HG02884 (cell line): ENCODE measurements at regions not wholly inside any gene's neighbourhood (a gene's known extent, or its start where the extent isn't known, plus 50 kb on each side); places are given as distances from the start of the nearest gene placed in this dataset.
A peak's percentile ranks its signal among the peaks of the same experiment; 100 is the strongest.

Experiments
- ATAC-seq: cut with Tn5 transposase; IDR thresholded peaks from one replicate; pipeline ENCODE4 v1.9.1; 2021; ENCODE audit warnings: mild to moderate bottlenecking, moderate library complexity; ENCODE audit not compliant: unreplicated experiment

DNA sequence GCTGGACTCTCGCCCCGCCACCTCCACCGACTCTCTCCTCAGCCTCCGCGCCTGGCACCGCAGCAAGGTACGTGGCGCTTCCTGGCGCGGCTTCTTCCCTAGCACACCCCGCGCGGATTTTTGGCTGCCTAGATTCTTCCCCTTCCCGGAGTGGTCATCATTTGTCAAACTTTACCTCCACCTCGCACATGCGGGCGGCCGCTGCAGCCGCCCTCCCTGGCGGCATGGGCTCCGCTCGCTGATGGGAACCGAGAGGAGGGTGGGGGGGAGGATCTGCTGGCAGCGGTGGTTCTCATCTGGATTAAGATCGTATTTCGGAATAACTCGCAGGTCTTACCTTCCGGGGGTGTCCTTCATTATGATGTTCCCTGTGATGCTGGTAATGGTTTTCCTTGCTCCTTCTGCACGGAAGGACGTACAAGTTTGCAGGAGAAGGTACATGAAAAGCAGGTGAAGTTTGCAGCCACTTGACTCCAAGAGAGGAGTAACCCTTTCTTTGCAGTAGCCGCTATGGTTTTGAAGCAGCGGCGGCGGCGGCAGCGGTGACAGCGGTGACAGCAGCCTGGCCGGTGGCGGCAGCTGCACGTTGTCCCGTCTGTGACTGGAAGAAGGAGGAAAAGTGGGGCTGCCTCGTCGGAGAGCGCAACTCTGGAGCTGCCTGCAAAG lies 2183.9 kb upstream of the TENM3 start:
- peak; percentile 18 for ATAC-seq

DNA sequence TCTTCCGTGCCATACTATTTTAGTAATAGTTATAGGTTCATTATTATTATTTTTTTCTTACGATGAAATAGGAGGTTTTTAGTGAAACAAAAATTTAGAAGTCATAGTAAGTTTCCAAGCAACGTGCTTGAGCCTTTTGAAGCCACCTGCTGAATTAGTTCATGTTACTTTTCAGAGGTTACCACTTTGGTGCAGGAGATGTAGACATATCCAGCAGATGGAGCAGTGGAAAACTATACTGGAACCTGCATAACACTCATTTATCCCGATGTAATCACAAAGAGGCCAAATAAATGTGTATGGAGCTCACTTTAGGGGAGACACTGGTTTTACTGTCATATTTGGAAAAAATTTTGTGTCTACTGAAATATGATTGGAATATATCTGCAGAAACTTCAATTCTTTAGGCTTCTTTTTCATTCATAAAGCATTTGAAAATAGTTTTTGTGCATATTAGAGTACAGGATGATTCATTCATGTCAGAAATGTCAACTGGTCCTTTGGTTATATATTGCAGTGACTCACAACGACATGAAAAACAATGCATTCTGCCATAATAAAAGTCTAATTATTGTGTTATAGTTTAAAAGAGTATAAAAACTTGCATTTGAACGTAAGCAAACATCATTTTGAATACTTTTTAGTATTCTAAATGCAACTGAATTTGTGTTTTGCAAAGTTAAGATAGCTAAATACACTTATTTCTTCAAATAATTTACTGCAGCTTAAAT lies 2182.9 kb upstream of the TENM3 start:
- no peak for ATAC-seq

DNA sequence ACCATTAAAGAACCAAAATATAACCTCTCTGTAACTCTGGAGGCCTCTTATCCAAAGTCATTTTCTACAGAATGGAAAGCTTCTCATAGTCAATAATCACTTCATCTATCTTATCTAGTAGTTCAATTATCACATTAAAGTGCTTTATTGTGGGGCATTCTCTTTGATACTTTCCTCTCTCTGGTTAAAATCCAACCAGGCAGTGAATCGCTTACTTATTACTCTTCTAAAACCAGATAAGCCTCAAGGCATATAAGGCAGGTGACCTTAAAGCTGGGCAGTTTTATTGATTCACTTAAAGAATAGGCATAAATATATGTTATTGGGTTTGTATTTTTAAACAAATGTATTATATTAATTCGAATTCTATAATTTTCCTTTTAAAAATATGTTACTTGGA lies 2162.1 kb upstream of the TENM3 start:
- no peak for ATAC-seq

DNA sequence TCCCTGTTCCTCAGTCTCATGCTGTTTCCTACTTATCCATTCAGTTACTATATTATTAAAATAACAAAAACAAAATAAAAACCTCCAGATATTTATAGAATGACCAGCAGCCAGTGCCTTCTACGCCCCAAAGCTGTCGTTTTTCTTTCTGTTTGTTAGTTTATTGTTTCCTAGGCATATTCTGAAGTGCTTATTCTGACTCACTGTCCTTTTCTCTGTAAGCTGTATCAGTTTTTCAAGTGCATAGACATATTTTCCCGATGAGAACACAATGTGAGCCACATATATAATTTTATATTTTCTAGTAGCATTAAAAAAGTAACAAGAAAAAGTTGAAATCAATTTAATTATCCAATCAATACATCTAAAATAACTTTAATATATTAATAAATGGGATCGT lies 2158.6 kb upstream of the TENM3 start:
- no peak for ATAC-seq

DNA sequence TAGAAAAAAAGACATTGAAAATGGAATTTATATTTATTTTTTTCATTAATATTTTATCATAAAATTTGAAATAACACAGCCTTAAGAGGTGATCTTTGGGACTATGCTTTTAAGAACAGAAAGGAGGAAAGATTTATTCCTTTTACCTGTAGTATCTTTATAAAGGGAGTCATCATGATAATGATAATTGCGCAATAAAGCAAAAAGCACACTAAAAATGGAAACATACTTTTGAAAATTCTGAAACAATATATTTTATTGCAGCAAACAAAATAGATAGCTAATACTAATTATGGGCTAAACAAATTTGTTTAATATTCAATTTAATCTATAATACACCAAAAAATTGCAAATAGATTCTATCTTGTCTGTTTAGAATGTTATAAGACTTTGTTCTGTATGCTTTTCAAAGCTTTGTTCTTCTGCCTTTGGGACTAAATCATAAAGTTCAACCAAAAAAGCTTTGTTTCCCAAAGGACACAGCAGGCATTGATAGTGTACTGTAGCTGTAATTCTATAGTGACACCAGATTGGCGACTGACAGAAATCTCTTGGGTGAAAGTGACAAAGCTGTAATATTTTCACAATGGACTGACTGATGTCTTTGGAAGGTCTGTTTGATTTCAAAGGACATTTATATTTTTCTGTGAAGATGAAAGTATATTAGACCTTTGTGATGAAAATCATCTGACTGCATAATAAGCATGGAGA lies 2156.6 kb upstream of the TENM3 start:
- no peak for ATAC-seq

DNA sequence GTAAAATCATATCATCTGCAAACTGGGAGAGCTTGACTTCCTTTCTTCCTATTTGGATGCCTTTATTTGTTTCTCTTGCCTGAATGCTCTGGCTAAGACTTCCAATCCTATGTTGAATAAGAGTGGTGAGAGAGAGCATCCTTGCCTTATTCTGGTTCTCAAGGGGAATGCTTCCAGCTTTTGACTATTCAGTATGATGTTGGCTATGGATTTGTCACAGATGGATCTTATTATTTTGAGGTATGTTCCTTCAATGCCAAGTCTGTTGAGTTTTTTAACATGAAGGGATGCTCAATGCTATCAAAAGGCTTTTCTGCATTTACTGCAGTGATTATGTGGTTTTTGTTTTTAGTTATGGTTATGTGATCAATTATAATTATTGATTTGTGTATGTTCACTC lies 2144.6 kb upstream of the TENM3 start:
- no peak for ATAC-seq

DNA sequence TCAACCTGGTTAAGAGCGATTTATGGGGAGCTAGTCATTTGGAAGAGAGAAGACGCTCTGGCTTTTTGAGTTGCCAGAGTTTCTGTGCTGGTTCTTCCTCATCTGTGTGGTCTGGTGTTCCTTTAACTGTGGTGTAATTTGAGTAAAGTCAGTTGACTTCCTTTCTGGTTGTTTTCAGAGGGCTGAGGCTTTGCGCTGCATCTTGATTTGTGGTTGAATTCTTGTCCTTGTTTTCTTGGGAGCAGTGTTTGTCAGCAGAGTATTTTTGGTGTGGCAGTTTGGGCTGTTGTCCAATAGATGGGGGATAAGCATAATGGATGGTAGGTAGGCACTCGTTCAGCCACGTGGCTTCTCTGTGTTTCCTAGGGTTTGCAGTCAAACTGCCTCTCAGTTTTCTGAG lies 2143.2 kb upstream of the TENM3 start:
- ATAC-seq, result no peak

DNA sequence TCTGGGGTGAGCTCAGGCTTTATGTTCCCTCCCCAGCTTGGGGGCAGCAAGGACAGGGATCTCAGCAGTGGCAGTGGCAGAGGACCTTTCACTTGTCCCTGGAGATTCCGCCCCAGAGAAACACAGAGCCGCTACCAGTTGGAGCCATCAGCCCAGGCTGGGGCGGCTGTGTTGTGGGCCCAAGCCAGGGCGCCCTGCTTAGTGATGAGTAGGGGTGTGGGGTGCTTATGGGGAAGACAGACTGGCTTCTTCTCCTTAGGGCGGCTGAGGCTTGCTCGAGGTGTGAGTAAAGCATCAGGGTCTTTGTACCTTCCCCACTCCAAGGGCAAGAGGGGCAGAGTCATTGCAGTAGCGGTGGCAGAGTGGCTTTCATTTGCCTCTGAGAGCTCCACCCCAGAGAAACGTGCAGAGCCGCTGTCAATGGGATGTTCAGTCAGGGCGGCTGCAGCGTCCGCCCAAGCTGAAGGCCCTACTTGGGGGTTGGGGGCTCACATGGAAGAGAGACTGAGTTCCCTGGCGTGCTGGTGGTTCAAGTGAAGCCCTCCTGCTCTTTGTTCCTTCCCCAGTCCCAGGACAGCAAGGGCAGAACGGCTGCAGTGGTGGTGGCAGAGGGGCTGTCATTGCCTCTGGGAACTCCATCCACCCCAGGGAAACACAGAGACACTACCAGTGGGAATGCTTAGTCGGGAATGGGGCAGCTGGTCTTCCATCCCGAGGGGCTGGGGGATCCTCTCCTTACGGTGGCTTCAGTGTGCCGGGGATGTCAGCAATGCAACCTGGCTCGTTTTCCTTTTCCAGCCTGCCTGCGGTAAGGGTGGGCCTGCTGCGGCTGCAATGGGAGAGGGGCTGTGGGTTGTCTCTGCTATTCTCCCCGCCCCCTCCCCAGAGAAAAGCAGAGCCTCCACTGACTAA lies 2142.5 kb upstream of the TENM3 start:
- ATAC-seq, result no peak

DNA sequence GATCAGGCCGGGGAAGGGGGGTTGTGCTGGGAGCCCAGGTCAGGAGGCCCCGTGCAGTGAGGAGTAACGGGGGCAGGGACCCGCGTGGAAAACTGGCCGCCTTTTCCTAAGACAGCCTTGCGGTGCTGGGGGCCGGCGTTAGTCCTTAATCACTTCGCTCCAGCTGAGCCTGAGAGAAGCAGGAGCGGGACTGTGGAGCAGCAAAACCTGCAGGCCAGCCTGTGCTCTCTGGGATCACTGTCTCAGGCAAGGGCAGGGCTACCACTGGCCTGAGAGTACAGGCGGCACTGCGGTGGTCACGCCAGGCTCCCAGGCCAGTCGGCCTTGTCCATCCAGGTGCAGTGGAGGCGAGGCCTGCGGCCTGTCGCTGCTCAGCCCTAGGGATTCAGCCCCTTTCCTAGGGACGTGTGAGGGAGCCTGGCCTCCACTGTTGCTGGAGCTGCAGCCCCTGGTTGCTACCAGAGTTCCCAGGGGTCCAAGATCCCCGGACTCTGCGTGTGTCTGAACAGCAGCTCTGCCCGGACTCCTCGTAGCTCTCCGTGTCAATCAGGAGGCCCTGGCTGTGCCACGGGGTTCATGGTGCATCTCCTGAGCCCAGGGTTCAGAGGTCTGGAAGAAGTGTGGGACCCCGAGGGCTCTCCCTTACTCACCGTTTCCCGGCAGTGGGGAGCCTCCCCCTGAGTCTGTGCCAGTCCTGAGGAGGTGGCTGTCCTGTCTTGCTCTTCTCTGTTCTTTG lies 2141.7 kb upstream of the TENM3 start:
- no peak for ATAC-seq

DNA sequence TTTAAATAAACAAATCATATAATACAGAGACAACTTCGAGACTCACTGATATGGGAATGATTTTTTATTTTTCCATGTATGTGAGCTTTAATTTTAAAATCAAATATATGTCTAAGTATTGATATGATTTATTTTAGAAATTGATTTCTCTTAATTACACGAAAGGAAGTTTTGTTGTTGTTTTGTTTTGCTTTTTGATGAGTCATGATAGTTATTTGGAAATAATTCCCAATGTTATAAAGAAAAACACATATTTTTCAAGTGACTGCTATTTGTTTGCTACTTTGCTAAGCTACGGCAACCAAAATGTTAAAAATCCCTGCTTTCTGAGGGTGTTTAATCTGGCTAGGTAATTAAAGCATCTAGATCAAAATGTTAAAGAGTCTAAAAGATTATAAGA lies 2139.4 kb upstream of the TENM3 start:
- ATAC-seq, result no peak

DNA sequence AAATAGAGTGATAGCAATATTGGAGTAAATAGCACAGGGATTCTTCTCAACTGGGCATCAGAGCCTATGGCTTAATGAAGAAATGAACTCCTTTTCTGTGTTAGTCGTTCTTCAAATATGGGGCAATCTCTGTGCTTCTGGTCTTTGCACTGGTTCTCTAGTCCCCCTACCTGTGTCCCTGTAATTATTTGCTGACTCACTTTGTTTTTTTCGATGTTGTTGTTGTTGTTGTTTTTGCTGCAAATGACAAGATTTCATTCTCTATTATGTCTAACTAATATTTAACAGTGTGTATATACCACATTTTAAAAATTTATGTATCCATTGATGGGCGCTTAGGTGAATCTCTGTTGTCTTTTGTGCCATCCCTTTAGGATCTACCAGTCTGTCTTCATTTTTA lies 2137.8 kb upstream of the TENM3 start:
- ATAC-seq, result no peak

DNA sequence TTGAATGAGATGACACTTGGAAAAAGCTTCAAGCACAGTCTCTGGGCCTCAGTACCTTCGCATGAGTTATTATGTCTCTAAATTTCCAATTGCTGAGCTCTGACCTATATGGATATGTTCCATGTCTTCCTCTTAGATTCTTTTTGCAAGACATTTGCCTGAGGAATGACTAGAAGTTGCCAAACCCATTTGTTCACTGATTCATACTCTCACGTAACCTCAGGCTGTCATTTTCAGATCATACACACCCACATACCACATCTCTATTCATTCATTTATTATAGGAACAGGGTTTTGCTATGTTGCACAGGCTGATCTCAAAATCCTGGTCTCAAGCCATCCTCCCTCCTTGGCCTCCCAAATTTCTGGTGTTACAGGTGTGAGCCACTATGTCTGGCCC lies 2137.1 kb upstream of the TENM3 start:
- ATAC-seq, result no peak

DNA sequence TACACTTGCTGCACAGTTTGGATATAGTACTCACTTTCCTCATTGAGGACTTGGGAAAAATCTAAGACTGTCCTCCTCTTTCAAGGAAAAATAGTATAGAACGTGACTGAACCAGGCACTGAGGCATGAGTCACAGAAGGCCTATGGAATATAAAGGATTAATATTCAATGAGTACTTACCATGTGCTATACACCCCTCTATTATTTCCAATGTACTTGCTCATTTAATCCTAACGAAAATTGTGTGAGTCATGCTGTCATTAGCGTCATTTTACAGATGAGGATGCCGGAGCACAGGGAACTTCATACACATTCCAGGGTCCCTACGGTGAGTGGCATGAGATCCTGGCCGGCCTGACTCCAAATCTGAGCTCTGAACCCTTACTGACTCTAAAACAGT lies 2136.2 kb upstream of the TENM3 start:
- no peak for ATAC-seq

DNA sequence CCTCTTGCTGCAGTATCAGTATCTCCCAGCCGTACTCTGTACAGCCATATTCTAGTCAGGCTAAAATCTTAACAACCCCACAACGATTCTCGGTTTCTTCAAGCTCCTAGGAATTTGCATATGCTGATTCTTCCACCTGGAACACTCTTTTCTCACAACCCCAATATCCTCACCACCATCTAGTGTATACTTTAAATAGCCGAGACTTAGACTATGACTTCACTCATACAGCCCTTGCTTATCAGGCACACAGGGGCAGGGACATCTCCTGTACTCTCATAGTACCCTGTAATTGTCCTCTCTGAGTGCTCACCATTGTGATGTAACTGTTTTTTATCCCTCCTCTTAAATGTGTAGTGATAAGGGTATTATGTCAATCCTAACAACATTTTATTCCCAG lies 2126.4 kb upstream of the TENM3 start:
- ATAC-seq, result no peak

DNA sequence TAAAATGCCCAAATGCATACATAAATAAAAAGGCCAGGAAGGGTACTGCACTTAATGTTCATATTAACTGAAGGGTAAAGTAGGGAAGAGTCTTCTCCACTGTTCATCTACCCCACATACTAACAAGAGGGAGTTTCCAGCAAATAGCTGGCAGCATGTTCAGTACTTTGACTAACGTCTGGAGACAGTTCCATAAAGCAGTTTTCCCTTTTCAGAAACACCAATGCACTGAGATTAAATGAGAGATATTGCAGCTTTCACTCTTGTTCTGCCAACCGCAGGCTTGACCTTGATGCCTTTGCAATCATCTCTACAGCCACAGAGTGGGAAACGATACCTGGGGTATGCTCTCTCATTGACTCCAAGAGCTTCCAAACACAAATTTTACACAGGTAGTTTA lies 2123.1 kb upstream of the TENM3 start:
- no peak for ATAC-seq

DNA sequence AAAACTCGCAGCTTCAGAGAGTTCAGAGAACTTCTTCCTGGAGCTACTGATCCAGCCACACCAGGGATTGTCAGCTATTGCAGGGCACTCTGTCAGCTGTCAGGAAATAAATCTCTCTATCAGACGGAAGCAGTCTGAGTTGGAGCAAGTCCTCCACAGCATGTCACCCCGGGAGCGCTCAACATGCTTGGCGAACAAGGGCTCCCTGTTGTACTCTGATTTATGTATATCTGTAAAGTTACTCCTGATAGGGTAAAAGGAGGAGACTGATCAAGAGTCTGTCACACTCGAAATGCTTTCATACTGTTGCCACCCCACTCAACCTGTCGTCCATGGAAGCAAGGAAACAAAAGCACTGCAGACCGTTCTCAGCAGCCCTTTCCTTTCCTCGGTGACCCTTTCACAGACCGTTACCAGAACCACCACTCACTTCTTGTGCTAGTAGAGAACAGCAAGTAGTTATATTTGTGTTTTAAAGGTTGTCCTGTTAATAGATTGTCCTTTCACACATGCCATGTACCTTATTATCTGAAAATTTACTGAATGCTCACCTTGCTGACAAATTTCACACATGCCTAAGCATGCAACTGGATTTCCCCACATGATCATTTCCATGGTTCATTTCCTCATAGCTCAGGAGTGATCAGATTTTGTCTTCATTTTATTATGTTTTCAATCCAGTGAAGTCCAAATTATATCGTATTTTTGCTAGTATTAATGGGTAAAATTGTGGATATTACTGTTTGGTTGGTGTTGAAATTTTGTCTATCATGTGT lies 2108.9 kb upstream of the TENM3 start:
- peak; percentile 42 for ATAC-seq

DNA sequence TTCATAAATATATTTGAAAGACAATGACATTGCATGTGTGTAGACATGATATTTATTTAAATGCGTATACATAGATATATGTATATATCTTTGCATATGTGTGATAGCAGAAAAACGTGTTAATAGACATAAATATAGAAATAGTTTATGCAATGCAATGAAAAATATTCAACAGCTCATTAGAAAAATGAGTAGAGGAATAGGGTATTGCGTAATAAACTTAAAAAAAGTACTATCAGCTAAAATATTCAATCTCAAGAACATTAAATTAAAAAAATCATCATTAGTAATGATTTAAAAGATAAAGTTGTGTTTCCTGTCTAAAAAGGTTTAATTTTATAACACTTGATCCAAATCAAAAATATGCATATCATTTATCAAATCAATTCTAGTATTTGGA lies 2101.5 kb upstream of the TENM3 start:
- ATAC-seq, result no peak

DNA sequence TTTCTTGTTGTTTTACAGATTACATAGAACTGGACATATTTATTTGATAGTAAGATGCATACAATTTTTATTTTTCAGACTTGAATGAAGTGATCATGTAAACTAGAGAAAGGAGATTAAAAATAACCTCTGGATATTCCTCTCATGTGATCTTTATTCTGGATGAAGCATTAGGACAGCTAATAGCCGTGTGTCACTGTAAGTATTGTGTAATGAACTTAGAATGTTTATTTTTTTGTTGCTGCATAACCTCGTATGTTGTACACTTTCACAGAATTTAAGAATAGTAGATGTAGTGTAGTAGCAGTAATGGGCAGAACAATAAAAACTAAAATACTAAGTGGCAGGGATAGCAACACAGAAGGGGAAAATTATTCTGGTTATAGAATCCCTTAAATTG lies 2094.5 kb upstream of the TENM3 start:
- no peak for ATAC-seq

DNA sequence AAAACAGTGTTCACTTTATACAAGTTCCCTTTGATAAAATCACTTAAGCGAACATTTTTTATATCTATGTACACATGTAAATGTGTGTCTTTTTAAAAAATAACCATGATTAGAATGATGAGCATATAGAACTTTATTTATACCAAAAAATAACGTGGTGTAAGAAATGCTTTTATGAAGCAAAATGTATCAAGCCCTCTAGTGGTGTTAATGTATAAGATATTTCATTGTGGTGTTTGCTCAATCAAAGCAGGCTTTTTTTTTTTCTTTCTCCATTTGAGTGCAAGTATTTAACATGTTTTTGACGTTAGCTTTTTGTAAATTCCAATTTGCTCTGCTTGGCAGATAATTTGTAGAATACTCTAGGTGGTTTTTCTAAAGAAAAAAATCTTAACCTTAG lies 2092.4 kb upstream of the TENM3 start:
- no peak for ATAC-seq

DNA sequence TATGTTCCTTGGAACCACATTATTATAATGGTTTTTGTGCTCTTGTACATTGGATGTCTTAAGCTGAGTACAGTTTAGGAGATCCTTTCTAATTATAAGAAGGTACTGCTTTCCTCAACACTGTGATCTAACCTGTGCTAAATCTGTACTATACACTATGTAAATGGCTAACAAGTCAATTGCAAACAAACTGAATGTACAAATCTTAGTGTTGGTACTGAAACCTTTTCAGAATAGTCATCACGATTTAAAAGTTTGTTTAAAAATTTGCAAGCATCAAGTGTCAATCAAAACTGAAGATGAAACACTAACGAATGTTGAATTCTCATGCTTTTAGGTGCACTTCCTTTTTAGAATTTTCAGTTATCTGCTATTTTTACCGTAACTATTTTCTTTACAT lies 2090.4 kb upstream of the TENM3 start:
- ATAC-seq, result no peak
